Vagina (tissue), 2 donors: ENCODE measurements at regions not wholly inside any gene's neighbourhood (a gene's known extent, or its start where the extent isn't known, plus 50 kb on each side); places are given as distances from the start of the nearest gene placed in this dataset.
"Not testable (repeated sequence)": the region's sequence is repeated elsewhere in the genome, so short reads cannot be mapped to it uniquely, and the experiment has no call there.

Experiments
- DNase-seq, 2 donors: peaks; one replicate each; pipeline ENCODE4 v3.0.0-alpha.2; 2017; ENCODE audit errors: extremely low spot score in 2 of 2
- H3K27ac ChIP-seq: fragments of 200-600 bp; sonication (generic); one replicate; pipeline ENCODE4 v1.5.1; 2019
- H3K27me3 ChIP-seq: fragments of 200-600 bp; sonication (generic); one replicate; pipeline ENCODE4 v1.5.1; 2019
- H3K36me3 ChIP-seq, 2 donors: fragments of 200-600 bp; sonication (generic); one replicate each; pipeline ENCODE4 v1.5.1; 2017 to 2019
- H3K4me1 ChIP-seq: fragments of 200-600 bp; sonication (generic); one replicate; pipeline ENCODE4 v1.5.1; 2019
- H3K4me3 ChIP-seq, 2 donors: fragments of 200-600 bp; sonication (generic); 1 replicate in 1 of 2; 2 replicates in 1 of 2; pipeline ENCODE4 v1.5.1; 2016 to 2019
- H3K9me3 ChIP-seq: fragments of 200-600 bp; sonication (generic); one replicate; pipeline ENCODE4 v1.5.1; 2019
- POLR2A ChIP-seq, 2 donors: fragments of 450-650 bp; IDR thresholded peaks; one replicate each; pipeline ENCODE4 v1.6.1; 2017; ENCODE audit warnings: antibody characterized with exemption in 2 of 2, mild to moderate bottlenecking in 2 of 2, moderate library complexity in 2 of 2
- POLR2AphosphoS5 ChIP-seq, 2 donors: sonication (generic); formaldehyde crosslinking; IDR thresholded peaks; one replicate each; pipeline ENCODE4 v1.9.0; 2017; ENCODE audit warnings: antibody characterized with exemption in 2 of 2, mild to moderate bottlenecking in 2 of 2, low read depth in 1 of 2; ENCODE audit not compliant: insufficient read depth in 1 of 2
- intact Hi-C: fragments of 100-400 bp; cut with DNase I; formaldehyde crosslinking; loops from one replicate; pipeline ENCODE4 v1.15.1; 2023
- TF ChIP-seq, protein P1 (sequence below), 3 experiments: fragments of 450-650 bp in 2 of 3; fragments of 200-600 bp in 1 of 3; sonication (generic) in 1 of 3; IDR thresholded peaks; one replicate each; pipeline ENCODE4 v1.5.1; 2017 to 2019; ENCODE audit warnings: antibody characterized with exemption in 3 of 3, mild to moderate bottlenecking in 2 of 3, moderate library complexity in 2 of 3

DNA sequence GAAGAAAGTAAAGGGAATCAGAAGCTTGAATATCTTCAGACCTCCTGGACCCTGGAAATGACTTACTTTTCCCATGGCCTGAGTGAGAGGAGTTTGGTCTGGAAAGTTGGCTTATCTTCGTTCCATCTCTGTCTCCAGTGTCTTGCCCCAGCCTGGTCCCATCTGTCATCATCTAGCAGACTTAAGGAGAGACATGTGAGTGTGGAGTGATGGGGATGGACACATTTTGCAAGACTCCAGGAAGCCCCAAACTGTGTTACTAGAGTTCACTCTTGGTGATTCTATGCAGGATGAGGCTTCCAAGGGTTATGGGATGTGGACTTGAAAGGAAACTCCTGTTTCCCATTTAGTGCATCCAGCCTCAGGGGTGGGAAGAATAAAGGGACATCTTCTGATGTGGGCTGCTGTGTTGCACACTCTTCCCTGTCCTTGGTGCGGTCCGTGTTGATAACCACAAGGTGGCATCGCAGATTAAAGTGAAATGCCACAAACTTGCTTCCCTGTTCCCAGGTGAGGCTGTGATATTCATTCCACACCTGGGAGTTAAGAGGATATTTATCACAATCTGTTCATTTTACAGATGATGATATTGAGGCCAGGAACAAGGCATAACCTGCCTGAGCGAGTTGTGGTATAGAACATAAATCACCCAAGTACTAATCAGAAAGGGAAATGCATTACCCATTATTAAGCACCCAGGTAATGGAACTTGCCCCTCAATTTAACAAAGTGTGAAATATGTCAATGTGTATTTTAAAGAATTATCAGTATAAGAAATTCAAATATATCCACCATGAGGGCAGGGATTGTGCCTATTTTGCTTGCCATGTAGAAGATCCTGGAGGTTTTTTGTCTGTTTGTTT is 269.9 kb upstream of the PAPPA start:
- intact Hi-C loops: no loop called here
- H3K27ac ChIP-seq: no peak overlapping the region
- no peaks in the 10 kb centered on the region for H3K4me1 ChIP-seq
- H3K9me3 ChIP-seq: no peaks in the 10 kb centered on the region
- no peaks in the 10 kb centered on the region for H3K36me3 ChIP-seq
- DNase-seq: no peak
- no peaks in the 10 kb centered on the region for H3K27me3 ChIP-seq
- no peak overlapping the region for H3K4me3 ChIP-seq
- no peak for TF ChIP-seq POLR2AphosphoS5 (IDR thresholded peaks at IDR 0.05; ENCODE audit: insufficient read depth in 1 of 2, low read depth in 1 of 2)
- TF ChIP-seq, protein P1, sequence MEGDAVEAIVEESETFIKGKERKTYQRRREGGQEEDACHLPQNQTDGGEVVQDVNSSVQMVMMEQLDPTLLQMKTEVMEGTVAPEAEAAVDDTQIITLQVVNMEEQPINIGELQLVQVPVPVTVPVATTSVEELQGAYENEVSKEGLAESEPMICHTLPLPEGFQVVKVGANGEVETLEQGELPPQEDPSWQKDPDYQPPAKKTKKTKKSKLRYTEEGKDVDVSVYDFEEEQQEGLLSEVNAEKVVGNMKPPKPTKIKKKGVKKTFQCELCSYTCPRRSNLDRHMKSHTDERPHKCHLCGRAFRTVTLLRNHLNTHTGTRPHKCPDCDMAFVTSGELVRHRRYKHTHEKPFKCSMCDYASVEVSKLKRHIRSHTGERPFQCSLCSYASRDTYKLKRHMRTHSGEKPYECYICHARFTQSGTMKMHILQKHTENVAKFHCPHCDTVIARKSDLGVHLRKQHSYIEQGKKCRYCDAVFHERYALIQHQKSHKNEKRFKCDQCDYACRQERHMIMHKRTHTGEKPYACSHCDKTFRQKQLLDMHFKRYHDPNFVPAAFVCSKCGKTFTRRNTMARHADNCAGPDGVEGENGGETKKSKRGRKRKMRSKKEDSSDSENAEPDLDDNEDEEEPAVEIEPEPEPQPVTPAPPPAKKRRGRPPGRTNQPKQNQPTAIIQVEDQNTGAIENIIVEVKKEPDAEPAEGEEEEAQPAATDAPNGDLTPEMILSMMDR (IDR thresholded peaks at IDR 0.05): peak in 1 of 3 experiments; percentile 46

DNA sequence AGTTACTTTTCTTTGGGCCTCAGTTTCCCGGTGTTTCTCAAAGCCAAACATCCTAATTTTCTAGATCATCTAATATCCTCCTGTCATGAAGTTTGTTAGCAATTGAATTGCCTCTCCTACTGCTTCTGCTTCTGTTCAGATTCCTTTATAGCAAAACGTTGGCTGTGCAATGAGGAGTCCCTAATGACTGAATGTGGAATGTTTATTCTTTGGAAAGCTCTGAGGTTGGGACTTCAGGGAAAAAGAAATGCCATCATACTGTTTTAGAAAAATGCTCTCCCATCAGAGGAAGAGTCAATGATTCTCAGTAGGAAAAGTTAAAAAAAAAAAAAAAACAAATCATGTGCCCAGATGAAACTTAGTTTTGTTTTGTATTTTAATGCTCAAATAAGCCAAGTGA is 268.7 kb upstream of the PAPPA start:
- no peak for DNase-seq
- no peak overlapping the region for H3K27ac ChIP-seq
- H3K4me3 ChIP-seq: no peak overlapping the region
- intact Hi-C loops: no loop called here
- no peaks in the 10 kb centered on the region for H3K27me3 ChIP-seq
- H3K36me3 ChIP-seq: no peaks in the 10 kb centered on the region
- H3K4me1 ChIP-seq: no peaks in the 10 kb centered on the region
- TF ChIP-seq POLR2AphosphoS5 (IDR thresholded peaks at IDR 0.05; ENCODE audit: insufficient read depth in 1 of 2, low read depth in 1 of 2) (no peak), POLR2A (IDR thresholded peaks at IDR 0.05) (no peak)
- TF ChIP-seq, protein P1 (IDR thresholded peaks at IDR 0.05): no peak
- H3K9me3 ChIP-seq: no peaks in the 10 kb centered on the region

DNA sequence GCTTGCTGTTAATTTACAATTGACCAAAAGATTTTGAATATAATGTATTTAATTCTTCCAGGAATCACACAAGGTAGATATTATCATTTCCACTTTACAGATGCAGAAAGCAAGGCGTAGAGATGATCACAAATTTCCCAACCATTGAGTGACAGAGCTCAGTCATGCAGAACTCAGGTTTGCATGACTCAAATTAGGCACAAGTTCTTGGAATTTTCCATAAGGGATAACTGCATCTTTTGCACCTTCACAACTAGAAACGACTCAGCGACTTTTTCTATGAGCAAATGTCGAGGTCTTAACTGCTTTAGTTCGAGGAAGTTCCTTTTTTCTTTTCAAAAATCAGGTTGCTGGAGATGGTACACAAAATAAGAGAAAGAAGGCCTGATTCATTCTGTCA is 265.5 kb upstream of the PAPPA start:
- no peaks in the 10 kb centered on the region for H3K4me1 ChIP-seq
- H3K4me3 ChIP-seq: no peak overlapping the region
- H3K27me3 ChIP-seq: no peaks in the 10 kb centered on the region
- H3K9me3 ChIP-seq: no peaks in the 10 kb centered on the region
- intact Hi-C loops: no loop called here
- no peak for DNase-seq
- H3K36me3 ChIP-seq: no peaks in the 10 kb centered on the region
- H3K27ac ChIP-seq: no peak overlapping the region
- TF ChIP-seq POLR2A (IDR thresholded peaks at IDR 0.05) (no peak), POLR2AphosphoS5 (IDR thresholded peaks at IDR 0.05; ENCODE audit: insufficient read depth in 1 of 2, low read depth in 1 of 2) (no peak)
- TF ChIP-seq, protein P1 (IDR thresholded peaks at IDR 0.05): no peak

DNA sequence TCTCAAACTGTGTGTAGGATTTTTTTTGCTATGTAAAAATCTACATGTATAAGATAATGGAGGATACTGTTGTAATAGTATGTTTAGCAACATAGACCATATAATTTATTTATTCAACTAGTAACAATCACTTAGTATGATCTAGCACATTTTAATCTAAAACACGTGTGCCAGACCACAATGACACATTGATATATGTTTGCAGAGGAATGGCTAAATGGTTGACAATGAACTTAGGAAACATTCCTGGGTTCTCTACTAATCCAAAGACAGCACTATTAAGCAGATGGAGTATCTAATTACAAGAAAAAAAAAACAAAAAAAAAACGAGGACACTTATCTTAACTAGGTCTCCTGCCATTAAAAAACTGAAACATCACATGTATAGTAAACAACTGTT is 261.7 kb upstream of the PAPPA start:
- no peak overlapping the region for H3K27ac ChIP-seq
- intact Hi-C loops: no loop called here

GRCh38 chr9:115898478-115898877 is 255.1 kb upstream of the PAPPA start:
- H3K9me3 ChIP-seq, H3K27ac ChIP-seq, H3K4me1 ChIP-seq, H3K4me3 ChIP-seq, DNase-seq, H3K27me3 ChIP-seq, H3K36me3 ChIP-seq, intact Hi-C loops: not testable (repeated sequence)

More for the DNA sequence above, 261.7 kb upstream of the PAPPA start:
- Histone ChIP-seq H3K36me3 (no peaks in the 10 kb centered on the region), H3K4me1 (no peaks in the 10 kb centered on the region), H3K27me3 (no peaks in the 10 kb centered on the region), H3K9me3 (no peaks in the 10 kb centered on the region), H3K4me3 (no peak overlapping the region)
- TF ChIP-seq, protein P1 (IDR thresholded peaks at IDR 0.05): no peak
- TF ChIP-seq POLR2A (IDR thresholded peaks at IDR 0.05): no peak
- no peak for TF ChIP-seq POLR2AphosphoS5 (IDR thresholded peaks at IDR 0.05; ENCODE audit: insufficient read depth in 1 of 2, low read depth in 1 of 2)
- no peak for DNase-seq
